OCI-LY3 (cell line): ENCODE measurements at regions not wholly inside any gene's neighbourhood (a gene's known extent, or its start where the extent isn't known, plus 50 kb on each side); places are given as distances from the start of the nearest gene placed in this dataset.

ENCODE experiments used
- CTCF ChIP-seq: fragments of 200-600, 300-600 bp; sonication (generic); IDR thresholded peaks from 2 replicates; pipeline ENCODE4 v1.5.1; 2014; ENCODE audit warnings: antibody characterized with exemption, low read length, low read depth
- EZH2phosphoT487 ChIP-seq: fragments of 200-600 bp; shearing (Covaris generic); IDR thresholded peaks from 2 replicates; pipeline ENCODE4 v1.6.1; 2018; ENCODE audit warnings: antibody characterized with exemption, mixed run types, low read depth

DNA sequence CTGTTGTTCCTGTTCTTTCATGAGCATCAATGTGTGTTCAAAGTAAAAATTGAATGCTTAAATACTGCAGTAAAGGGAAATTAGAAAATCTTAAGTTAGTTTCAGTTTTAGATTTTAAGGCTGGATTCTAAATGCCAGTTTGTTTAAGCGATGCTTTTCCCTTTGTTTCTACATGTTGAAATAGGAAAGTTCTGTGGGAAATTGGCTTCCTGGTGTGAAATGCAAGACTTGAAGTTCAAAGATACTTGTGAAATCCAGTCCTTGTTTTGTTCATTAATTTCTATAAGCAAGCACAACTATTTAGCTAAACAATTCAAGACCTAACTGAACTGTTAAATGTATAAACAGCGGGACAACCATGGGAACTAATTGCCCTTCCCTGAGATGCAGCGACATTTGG, 149.1 kb downstream of the LYPLAL1 start:
- TF ChIP-seq CTCF (no peak), EZH2phosphoT487 (no peak)
